CD14-positive monocyte (primary cell): ENCODE measurements at regions not wholly inside any gene's neighbourhood (a gene's known extent, or its start where the extent isn't known, plus 50 kb on each side); places are given as distances from the start of the nearest gene placed in this dataset.

Source experiments
- DNase-seq, 3 donors: peaks; one replicate each; pipeline ENCODE4 v3.0.0-alpha.2; 2011 to 2022
- H2AFZ ChIP-seq: 2 replicates; pipeline ENCODE4 v1.6.0; 2012; ENCODE audit warnings: mild to moderate bottlenecking, low read depth, low read length, inconsistent platforms; ENCODE audit not compliant: insufficient read depth, poor library complexity, severe bottlenecking
- H3K27ac ChIP-seq, 2 donors: 1 replicate in 1 of 2; 2 replicates in 1 of 2; pipeline ENCODE4 v1.5.1; 2012 to 2013; ENCODE audit warnings: low read length in 2 of 2, control low read depth in 1 of 2, inconsistent platforms in 1 of 2, low read depth in 1 of 2, mild to moderate bottlenecking in 1 of 2
- H3K27me3 ChIP-seq, 2 donors: one replicate each; pipeline versions ENCODE4 v1.6.0 to v1.6.1; 2011 to 2013; ENCODE audit warnings: low read length in 2 of 2; ENCODE audit not compliant: control insufficient read depth in 2 of 2, insufficient read depth in 2 of 2
- H3K36me3 ChIP-seq, 2 donors: replicated peaks in 1 of 2; 1 replicate in 1 of 2; 2 replicates in 1 of 2; pipeline versions ENCODE4 v1.5.1 to v1.6.1; 2012 to 2013; ENCODE audit warnings: low read length in 2 of 2, control low read depth in 1 of 2, inconsistent platforms in 1 of 2, mild to moderate bottlenecking in 1 of 2; ENCODE audit not compliant: insufficient read depth in 2 of 2, control insufficient read depth in 1 of 2
- H3K4me1 ChIP-seq, 2 donors: 1 replicate in 1 of 2; 2 replicates in 1 of 2; pipeline versions ENCODE4 v1.5.1 to v1.6.1; 2012 to 2013; ENCODE audit warnings: low read length in 2 of 2, control low read depth in 1 of 2, inconsistent platforms in 1 of 2, mild to moderate bottlenecking in 1 of 2, moderate library complexity in 1 of 2; ENCODE audit not compliant: insufficient read depth in 2 of 2, control insufficient read depth in 1 of 2
- H3K4me2 ChIP-seq: replicated peaks from 2 replicates; pipeline ENCODE3; 2012; ENCODE audit warnings: low read length, moderate library complexity, mild to moderate bottlenecking; ENCODE audit not compliant: poor library complexity, severe bottlenecking; ENCODE audit errors: extremely low read depth
- H3K4me3 ChIP-seq, 3 experiments: fragments of 200-600 bp in 1 of 3; sonication (generic) in 1 of 3; replicated peaks in 1 of 3; 1 replicate in 2 of 3; 2 replicates in 1 of 3; pipeline ENCODE4 v1.5.1; 2011 to 2013; ENCODE audit warnings: low read length in 3 of 3, mild to moderate bottlenecking in 3 of 3, control low read depth in 2 of 3, low read depth in 2 of 3, inconsistent platforms in 1 of 3, moderate library complexity in 1 of 3
- H3K79me2 ChIP-seq: 2 replicates; pipeline ENCODE4 v1.6.0; 2012; ENCODE audit warnings: mild to moderate bottlenecking, control low read depth, inconsistent platforms, low read length, moderate library complexity; ENCODE audit not compliant: insufficient read depth
- H3K9ac ChIP-seq: 2 replicates; pipeline ENCODE4 v1.6.0; 2017; ENCODE audit warnings: low read length, mild to moderate bottlenecking; ENCODE audit not compliant: insufficient read depth, poor library complexity, severe bottlenecking
- H3K9me3 ChIP-seq, 2 donors: replicated peaks in 1 of 2; 1 replicate in 1 of 2; 2 replicates in 1 of 2; pipeline versions ENCODE4 v1.5.1 to v1.6.1; 2012 to 2013; ENCODE audit warnings: low read length in 2 of 2, control low read depth in 1 of 2; ENCODE audit not compliant: control insufficient read depth in 1 of 2, insufficient read depth in 1 of 2
- H4K20me1 ChIP-seq: 2 replicates; pipeline ENCODE4 v1.6.0; 2012; ENCODE audit warnings: mild to moderate bottlenecking, low read length, control low read depth, moderate library complexity; ENCODE audit not compliant: insufficient read depth
- H3K27ac Mint-ChIP-seq, 7 donors: one replicate each; pipeline ENCODE4 v1.8.0; 2020; ENCODE audit warnings: mild to moderate bottlenecking in 7 of 7, mixed read lengths in 7 of 7, moderate library complexity in 6 of 7, inconsistent platforms in 2 of 7
- H3K27me3 Mint-ChIP-seq, 3 donors: one replicate each; pipeline ENCODE4 v1.8.0; 2021 to 2022; ENCODE audit warnings: low read depth in 3 of 3, mild to moderate bottlenecking in 3 of 3, mixed read lengths in 3 of 3, moderate library complexity in 3 of 3, inconsistent platforms in 1 of 3
- H3K36me3 Mint-ChIP-seq, 2 donors: one replicate each; pipeline ENCODE4 v1.8.0; 2020; ENCODE audit warnings: mixed read lengths in 2 of 2, inconsistent platforms in 1 of 2, mild to moderate bottlenecking in 1 of 2
- H3K4me1 Mint-ChIP-seq: one replicate; pipeline ENCODE4 v1.8.0; 2020; ENCODE audit warnings: mild to moderate bottlenecking, mixed read lengths
- H3K4me3 Mint-ChIP-seq, 2 donors: one replicate each; pipeline ENCODE4 v1.8.0; 2020; ENCODE audit warnings: mild to moderate bottlenecking in 2 of 2, mixed read lengths in 2 of 2, moderate library complexity in 1 of 2
- H3K9me3 Mint-ChIP-seq, 7 donors: one replicate each; pipeline ENCODE4 v1.8.0; 2020 to 2022; ENCODE audit warnings: mixed read lengths in 7 of 7, mild to moderate bottlenecking in 6 of 7, moderate library complexity in 6 of 7, inconsistent platforms in 2 of 7
- WGBS: methylation state at CpG from one replicate; pipeline ENCODE4 v1.1.5; 2013; ENCODE audit warnings: missing lambda C conversion rate; ENCODE audit not compliant: insufficient coverage; 5-methylcytosine and 5-hydroxymethylcytosine counted together
- intact Hi-C, 2 donors: fragments of 100-400 bp; cut with micrococcal nuclease; formaldehyde crosslinking; loops; one replicate each; pipeline versions ENCODE4 v1.15.0 to v1.15.1; 2023
- TF ChIP-seq, protein P1 (sequence below): fragments of 200-600 bp; IDR thresholded peaks from one replicate; pipeline ENCODE4 v1.8.0; 2022; ENCODE audit warnings: antibody characterized with exemption, mild to moderate bottlenecking

DNA sequence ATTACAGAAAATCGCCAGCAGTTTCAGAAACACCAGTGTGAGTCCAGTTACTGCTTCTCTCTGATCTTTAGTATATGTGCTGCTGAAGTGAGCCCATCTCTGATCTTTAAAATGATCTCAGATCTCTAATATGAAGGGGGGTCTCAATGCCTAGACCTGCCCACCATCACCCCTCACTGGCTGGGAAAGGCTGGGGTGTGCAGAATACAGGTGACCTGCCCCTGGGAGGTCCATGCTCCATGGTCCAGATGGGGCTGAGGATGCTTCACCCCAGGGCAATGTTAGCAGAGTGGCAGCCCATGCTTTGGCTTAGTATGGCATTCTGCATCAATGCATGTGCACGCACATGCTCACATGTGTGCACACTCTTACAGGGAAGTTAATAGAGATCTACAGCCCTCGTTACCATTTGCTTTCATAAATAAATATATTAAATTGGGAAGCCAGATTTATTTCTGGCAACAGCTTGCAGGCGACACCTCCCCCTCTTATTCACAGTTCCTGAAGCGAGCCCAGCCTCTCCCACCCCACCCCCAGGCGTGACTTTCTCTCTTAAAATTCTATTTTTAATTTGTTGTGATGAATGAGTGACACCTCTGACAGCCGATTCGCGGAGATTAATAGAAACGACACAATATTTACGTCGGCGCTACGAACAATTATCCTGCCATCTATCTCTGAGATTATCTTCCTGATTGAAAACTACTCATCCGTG is 104.7 kb upstream of the ESRRB start:
- peaks cover 5 to 13% of the 10 kb centered on the region in 2 donors for H3K27me3 ChIP-seq

DNA sequence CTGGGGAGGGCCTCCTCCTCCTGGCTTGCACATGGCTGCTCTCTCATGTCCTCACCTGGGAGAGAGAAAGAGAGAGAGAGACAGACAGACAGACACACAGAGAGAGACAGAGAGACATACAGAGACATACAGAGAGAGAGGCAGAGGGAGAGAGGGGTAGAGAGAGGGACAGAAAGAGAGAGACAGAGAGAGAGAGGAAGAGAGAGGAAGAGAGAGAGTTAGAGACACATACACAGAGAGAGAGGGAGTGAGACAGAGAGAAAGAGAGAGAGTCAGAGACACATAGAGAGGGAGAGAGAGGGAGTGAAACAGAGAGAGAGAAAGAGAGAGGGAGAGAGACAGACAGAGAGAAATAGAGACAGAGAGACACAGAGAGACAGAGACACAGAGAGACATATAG is 103.6 kb upstream of the ESRRB start:
- intact Hi-C loops: no loop called here

More for the DNA sequence above, 104.7 kb upstream of the ESRRB start:
- no peak overlapping the region for H3K27ac ChIP-seq
- intact Hi-C loops: no loop called here
- WGBS: no CpG with 5 or more reads among the region's 15 CpGs
- no peak overlapping the region for H3K4me3 ChIP-seq
- H3K79me2 ChIP-seq: no peaks in the 10 kb centered on the region
- H3K9ac ChIP-seq: no peak overlapping the region
- no peak for DNase-seq
- no peak overlapping the region for H3K4me2 ChIP-seq
- no peaks in the 10 kb centered on the region for H3K36me3 Mint-ChIP-seq
- peaks cover 0 to 2% (median 0%) of the 10 kb centered on the region in 7 donors for H3K9me3 Mint-ChIP-seq
- peaks cover 5 to 6% of the 10 kb centered on the region in 2 donors for H3K4me1 ChIP-seq
- peaks cover 7 to 31% (median 22%) of the 10 kb centered on the region in 3 donors for H3K27me3 Mint-ChIP-seq
- H2AFZ ChIP-seq: no peak overlapping the region
- no peak overlapping the region for H3K27ac Mint-ChIP-seq
- no peaks in the 10 kb centered on the region for H3K36me3 ChIP-seq
- no peaks in the 10 kb centered on the region for H3K9me3 ChIP-seq
- H3K4me3 Mint-ChIP-seq: no peak overlapping the region
- TF ChIP-seq, protein P1, sequence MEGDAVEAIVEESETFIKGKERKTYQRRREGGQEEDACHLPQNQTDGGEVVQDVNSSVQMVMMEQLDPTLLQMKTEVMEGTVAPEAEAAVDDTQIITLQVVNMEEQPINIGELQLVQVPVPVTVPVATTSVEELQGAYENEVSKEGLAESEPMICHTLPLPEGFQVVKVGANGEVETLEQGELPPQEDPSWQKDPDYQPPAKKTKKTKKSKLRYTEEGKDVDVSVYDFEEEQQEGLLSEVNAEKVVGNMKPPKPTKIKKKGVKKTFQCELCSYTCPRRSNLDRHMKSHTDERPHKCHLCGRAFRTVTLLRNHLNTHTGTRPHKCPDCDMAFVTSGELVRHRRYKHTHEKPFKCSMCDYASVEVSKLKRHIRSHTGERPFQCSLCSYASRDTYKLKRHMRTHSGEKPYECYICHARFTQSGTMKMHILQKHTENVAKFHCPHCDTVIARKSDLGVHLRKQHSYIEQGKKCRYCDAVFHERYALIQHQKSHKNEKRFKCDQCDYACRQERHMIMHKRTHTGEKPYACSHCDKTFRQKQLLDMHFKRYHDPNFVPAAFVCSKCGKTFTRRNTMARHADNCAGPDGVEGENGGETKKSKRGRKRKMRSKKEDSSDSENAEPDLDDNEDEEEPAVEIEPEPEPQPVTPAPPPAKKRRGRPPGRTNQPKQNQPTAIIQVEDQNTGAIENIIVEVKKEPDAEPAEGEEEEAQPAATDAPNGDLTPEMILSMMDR: no peak
- peaks cover 8% of the 10 kb centered on the region for H3K4me1 Mint-ChIP-seq
- H4K20me1 ChIP-seq: no peaks in the 10 kb centered on the region

More for the DNA sequence above, 103.6 kb upstream of the ESRRB start:
- Histone ChIP-seq H4K20me1 (no peaks in the 10 kb centered on the region), H3K4me1 (peaks cover 3 to 4% of the 10 kb centered on the region in 2 donors), H3K79me2 (no peaks in the 10 kb centered on the region), H3K36me3 (no peaks in the 10 kb centered on the region), H3K27ac (no peak overlapping the region), H2AFZ (no peak overlapping the region), H3K27me3 (peaks cover 5 to 13% of the 10 kb centered on the region in 2 donors), H3K4me2 (no peak overlapping the region), H3K4me3 (no peak overlapping the region), H3K9ac (no peak overlapping the region), H3K9me3 (no peaks in the 10 kb centered on the region)
- TF ChIP-seq, protein P1: no peak
- peaks cover 7% of the 10 kb centered on the region for H3K4me1 Mint-ChIP-seq
- no peak overlapping the region for H3K27ac Mint-ChIP-seq
- no peak overlapping the region for H3K4me3 Mint-ChIP-seq
- peaks cover 0 to 6% (median 0%) of the 10 kb centered on the region in 7 donors for H3K9me3 Mint-ChIP-seq
- no peak for DNase-seq
- H3K36me3 Mint-ChIP-seq: no peaks in the 10 kb centered on the region
- peaks cover 5 to 25% (median 19%) of the 10 kb centered on the region in 3 donors for H3K27me3 Mint-ChIP-seq
